ENCODE measurements at regions not wholly inside any gene's neighbourhood (a gene's known extent, or its start where the extent isn't known, plus 50 kb on each side); places are given as distances from the start of the nearest gene placed in this dataset.

- Histone ChIP-seq H3K27ac (ENCODE audit: low read length) (no peak overlapping the region), H2AFZ (ENCODE audit: low read length) (no peak overlapping the region), H3K9ac (ENCODE audit: low read length) (no peak overlapping the region), H3K4me1 (ENCODE audit: insufficient read depth, low read length) (peaks cover 23% of the 10 kb centered on the region), H4K20me1 (ENCODE audit: low read length) (no peaks in the 10 kb centered on the region), H3K4me3 (ENCODE audit: low read length) (no peak overlapping the region), H3F3A (ENCODE audit: low read length, unreplicated experiment) (no peaks in the 10 kb centered on the region), H3K9me2 (replicated peaks; ENCODE audit: low read length) (no peaks in the 10 kb centered on the region), H3K79me2 (ENCODE audit: low read length) (no peaks in the 10 kb centered on the region), H3K9me3 (ENCODE audit: low read length) (no peaks in the 10 kb centered on the region), H3K27me3 (ENCODE audit: low read length) (no peaks in the 10 kb centered on the region), H3K36me3 (ENCODE audit: low read depth, low read length) (no peaks in the 10 kb centered on the region), H3K4me2 (ENCODE audit: low read length) (no peak overlapping the region)
- ATAC-seq (no peak), DNase-seq (no peak)
- ChIA-PET CTCF (no interaction called here), POLR2A (ENCODE audit: unreplicated experiment) (interaction anchor here (0.6 kb wide), 1 partner anchor 967 kb away, joined by 17 read pairs; no protein-coding TSS in a partner anchor)
- BruUV-seq (replicated peaks) = no TSS peak
- intact Hi-C loops (cut with micrococcal nuclease) = no loop called here
- TF ChIP-seq CTCF (conservative IDR thresholded peaks at IDR 0.05; ENCODE audit: low read depth, low read length) = no peak
- TF ChIP-seq EZH2 (IDR thresholded peaks at IDR 0.05; ENCODE audit: low read length, unreplicated experiment) = no peak
- TF ChIP-seq EZH2phosphoT487 (IDR thresholded peaks at IDR 0.05; ENCODE audit: borderline replicate concordance, low read length) = no peak
These were observed 191.6 kb downstream of the MYLK4 start for GRCh38 chr6:2558861-2559801.

- Histone ChIP-seq H3K9ac (ENCODE audit: low read length) (no peak overlapping the region), H3K9me2 (replicated peaks; ENCODE audit: low read length) (no peaks in the 10 kb centered on the region), H3K27me3 (ENCODE audit: low read length) (no peaks in the 10 kb centered on the region), H3K79me2 (ENCODE audit: low read length) (no peaks in the 10 kb centered on the region), H3K36me3 (ENCODE audit: low read depth, low read length) (no peaks in the 10 kb centered on the region), H3K9me3 (ENCODE audit: low read length) (no peaks in the 10 kb centered on the region), H3F3A (ENCODE audit: low read length, unreplicated experiment) (no peaks in the 10 kb centered on the region), H4K20me1 (ENCODE audit: low read length) (no peaks in the 10 kb centered on the region), H3K27ac (ENCODE audit: low read length) (no peak overlapping the region), H3K4me3 (ENCODE audit: low read length) (no peak overlapping the region), H2AFZ (ENCODE audit: low read length) (no peak overlapping the region), H3K4me2 (ENCODE audit: low read length) (no peak overlapping the region), H3K4me1 (ENCODE audit: insufficient read depth, low read length) (peaks cover 16% of the 10 kb centered on the region)
- no peak for ATAC-seq
- BruUV-seq (replicated peaks) = no TSS peak
- ChIA-PET POLR2A (ENCODE audit: unreplicated experiment) (no interaction called here), CTCF (no interaction called here)
- no peak for DNase-seq
- no peak for TF ChIP-seq CTCF (conservative IDR thresholded peaks at IDR 0.05; ENCODE audit: low read depth, low read length)
- TF ChIP-seq EZH2 (IDR thresholded peaks at IDR 0.05; ENCODE audit: low read length, unreplicated experiment) = no peak
- TF ChIP-seq EZH2phosphoT487 (IDR thresholded peaks at IDR 0.05; ENCODE audit: borderline replicate concordance, low read length) = no peak
- intact Hi-C loops (cut with micrococcal nuclease) = no loop called here
These were observed 192.5 kb downstream of the MYLK4 start for GRCh38 chr6:2558098-2558680.

Measured in PC-3 (cell line).